NCI-H2227 treated with DMSO at 0.1 percent for 48 hours (cell line): ENCODE measurements at regions not wholly inside any gene's neighbourhood (a gene's known extent, or its start where the extent isn't known, plus 50 kb on each side); places are given as distances from the start of the nearest gene placed in this dataset.

ENCODE experiments used
- DNase-seq: peaks from one replicate; lab custom pipeline; 2025; lab: John Stamatoyannopoulos, UW

DNA sequence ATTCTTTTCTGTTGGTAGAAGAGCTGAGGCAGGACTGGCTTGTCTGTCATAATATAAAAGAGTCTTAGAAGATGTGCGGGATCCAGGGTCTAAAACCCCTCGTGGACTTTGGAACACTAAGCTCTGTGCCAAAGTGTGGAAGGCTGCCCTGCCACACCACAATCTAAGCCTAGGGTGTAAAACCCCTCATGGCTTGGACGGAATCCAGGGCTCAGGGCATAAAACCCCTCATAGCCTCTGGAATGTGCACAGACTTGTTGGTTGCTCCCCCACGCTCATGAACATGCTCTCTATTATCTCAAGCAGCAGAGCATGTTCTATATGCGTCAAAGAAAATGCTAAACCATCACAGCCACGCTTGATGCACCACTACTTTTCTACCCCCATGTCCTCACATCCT lies 483.6 kb downstream of the GABRG1 start:
- no peak for DNase-seq

DNA sequence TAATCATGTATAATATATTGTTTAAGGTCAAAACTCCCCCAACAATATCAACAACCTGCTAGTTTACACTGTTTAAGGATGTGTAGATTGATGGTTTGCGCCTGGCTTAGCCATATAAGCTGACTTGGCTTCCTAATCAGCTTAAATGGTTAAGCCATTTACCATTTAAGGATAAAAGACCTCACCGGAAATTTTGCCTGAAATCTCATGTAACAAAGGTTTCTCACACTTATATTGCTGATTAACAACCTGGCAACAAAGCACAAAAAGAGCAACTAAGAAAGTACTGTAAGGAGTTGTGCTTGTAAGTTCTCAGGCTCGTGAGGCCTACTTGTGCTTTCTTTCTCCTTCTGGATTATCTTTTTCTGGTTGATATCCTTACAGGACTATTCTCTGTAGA lies 485.2 kb downstream of the GABRG1 start:
- no peak for DNase-seq

DNA sequence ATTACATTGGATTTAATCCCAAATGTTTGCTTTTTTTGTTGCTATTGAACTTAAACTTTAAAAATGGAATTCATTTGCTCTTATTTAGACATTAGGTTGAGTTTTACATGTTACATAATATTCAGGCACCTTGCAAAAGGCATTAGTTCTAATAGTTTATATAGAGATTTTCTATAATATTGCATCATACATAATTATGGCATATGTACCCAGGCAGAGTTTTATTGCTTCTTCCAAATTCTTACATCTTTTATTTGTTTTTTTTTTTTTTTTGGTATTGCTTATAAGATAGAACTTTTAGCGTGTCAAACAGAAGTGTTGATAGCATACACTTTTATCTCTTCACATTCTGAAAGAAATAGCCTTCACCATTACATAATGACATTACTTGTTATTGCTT lies 487.7 kb downstream of the GABRG1 start:
- DNase-seq = no peak

DNA sequence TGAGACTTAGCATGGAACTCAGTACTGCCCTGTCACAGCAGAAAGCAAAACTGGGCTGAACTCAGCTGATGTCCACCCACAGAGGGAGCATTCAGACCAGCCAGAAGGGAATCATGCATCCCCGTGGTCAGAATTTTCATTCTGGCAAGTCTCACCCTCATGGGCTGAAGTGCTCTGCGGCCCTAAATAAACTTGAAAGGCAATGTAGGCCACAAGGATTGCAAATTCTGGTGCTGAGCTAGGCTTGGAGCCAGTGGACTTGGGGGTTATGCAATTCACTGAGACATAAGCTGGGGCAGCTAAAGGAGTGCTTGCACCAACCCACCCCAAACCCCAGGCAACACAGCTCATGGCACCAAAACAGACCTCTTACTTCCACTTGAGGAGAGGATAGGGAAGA lies 494.1 kb downstream of the GABRG1 start:
- DNase-seq = no peak

DNA sequence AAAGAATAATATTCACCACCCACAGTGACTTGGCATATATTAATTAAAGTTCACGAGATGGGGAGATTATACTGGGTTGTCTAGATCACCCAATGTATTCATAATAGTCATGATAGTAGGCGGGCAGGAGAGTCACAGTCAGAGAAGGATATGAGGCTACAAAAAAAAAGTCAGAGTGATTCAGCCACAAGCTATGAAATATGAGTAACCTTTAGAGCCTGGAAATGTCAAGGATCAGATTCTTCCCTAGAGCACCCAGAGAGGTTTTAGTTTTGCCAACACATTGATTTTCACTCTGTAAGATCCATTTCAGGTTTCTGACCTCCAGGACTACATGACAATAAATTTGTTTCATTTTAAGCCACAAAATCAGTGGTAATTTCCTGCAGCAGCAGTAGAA lies 501.9 kb downstream of the GABRG1 start:
- no peak for DNase-seq

DNA sequence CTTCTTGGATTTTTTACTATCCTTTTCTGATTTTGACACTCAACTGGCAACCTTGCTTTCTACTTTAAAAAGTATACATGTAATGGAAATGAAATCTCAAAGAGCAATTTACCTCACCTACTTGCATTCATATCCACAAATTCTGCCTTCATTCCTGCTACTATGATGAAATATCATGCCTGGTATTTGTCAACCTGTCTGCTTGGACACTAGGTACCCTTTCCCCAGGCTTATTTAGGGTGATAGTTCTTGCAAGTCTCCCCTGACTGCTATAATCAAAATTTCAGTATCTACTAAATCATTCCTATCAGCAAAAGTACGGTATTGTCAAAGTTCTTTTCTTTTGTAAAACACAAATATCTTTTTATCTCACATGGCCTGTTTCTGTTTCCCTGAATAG lies 503.0 kb downstream of the GABRG1 start:
- no peak for DNase-seq

DNA sequence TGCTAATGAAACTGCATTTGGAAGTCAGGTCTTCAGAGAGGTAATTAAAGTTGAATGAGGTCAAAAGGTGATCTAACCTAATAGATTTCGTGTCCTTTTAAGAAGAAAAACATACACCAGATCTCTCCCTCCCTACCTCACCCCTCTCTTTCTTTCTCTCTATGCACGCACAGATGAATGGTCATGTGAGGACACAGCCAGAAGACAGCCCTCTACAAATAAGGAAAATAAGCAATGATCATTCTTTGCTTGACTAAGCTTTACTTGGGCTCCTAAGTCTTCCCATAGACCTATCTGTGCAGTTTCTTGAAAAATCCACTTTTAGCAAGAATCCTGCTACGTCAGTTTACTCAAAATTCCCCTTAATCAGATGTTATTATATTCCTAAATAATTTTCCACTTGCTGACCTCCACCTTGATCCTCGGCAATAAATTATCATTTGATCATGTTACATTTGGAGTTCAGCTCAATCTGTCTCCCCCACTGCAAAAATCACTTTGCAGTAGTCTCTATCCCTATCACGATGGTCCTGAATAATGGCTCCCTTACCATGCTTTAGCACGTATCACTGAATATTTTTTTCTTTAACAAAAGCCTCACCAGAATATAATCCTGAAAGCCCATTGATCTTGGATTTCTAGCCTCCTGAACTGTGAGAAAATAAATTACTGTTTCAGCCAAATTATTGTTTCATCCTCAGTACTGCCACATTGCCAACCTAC lies 527.3 kb downstream of the GABRG1 start:
- DNase-seq = no peak

DNA sequence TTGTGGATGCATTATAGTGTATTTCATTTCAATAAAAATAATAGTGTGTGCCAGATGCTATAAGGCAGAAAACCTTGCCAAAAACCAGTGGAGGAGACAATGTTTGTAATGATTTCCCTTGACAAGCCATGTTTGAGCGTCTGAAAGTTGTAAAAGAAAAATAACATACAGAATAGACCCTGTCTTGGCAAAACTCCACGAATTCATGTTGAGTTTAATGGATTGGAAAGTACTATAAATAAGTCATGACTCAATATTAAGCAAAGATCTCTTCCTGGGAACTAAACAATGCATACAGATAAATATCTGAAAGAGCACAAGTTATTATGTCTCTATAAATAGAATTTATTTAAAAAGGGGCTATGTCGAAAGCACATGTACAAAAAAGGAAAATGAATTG lies 543.5 kb downstream of the GABRG1 start:
- DNase-seq = no peak

DNA sequence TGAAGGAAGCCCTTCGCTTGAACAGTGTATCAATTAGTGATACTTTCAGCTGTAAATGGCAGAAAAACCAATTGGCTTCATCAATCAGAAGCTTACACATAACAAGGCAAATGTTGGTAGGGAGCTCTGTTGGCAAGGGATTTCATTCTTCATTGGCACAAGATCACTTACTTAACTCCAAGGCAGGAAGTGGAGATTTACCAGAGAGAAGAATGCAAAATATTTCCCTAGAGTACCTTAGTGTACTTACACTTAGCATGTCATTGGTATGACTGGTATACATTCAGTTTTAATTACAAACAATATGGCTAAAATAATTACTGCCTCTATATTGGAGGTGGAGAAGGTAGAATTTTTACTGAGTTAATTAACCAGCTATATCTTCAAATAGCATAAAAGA lies 545.0 kb downstream of the GABRG1 start:
- no peak for DNase-seq

DNA sequence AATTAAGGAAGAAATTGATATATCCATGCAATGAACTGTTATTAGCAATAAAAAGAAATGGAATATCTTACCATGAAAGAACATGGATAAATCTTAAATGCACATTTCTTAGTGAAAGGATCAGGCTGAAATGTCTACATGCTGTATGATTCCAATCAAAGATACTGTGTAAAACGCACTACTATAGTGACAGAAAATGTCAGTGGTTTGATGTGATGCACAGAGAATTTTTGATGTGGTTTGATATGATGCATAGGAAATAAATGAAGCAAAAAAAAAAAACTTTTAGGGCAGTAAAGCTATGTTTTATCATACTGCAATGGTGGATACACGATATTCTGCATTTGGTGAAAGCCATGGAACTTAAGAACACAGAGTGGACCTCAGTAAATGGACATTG lies 547.6 kb downstream of the GABRG1 start:
- no peak for DNase-seq

DNA sequence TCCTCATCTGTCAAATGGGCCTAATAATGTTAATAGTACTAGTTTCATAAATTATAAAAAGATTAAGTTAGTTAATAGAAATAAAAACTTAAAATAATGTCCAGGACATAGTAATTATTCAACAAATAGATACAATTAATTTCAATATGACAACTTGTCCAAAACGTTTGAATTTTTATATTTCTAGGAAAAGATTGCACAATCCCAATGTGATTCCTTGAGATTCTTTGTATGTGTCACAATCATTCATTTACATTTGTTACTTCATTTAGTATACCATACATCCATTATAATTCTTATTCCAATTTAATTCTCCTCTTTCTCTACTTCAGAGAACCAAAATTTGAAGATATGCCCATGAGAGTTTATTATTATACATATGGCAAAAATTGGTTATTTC lies 554.2 kb downstream of the GABRG1 start:
- no peak for DNase-seq

DNA sequence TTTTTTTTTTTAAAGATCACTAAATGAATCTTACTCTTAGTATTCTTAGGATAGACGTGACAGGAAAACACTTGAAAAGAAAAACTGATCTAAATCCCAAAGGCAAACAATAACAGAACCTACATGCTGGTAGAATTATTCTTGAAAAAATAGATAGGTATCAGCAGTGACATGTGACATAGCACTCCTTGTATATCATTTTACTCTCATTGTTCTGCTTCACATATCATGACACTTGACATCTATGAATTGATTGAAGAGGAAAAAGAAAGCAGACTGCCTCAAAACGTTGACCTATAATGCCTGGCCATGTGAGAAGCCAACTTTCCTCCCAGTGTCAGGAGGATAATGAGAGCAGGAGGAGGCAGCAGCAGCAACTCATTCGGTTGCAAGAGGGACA lies 555.2 kb downstream of the GABRG1 start:
- DNase-seq = no peak

DNA sequence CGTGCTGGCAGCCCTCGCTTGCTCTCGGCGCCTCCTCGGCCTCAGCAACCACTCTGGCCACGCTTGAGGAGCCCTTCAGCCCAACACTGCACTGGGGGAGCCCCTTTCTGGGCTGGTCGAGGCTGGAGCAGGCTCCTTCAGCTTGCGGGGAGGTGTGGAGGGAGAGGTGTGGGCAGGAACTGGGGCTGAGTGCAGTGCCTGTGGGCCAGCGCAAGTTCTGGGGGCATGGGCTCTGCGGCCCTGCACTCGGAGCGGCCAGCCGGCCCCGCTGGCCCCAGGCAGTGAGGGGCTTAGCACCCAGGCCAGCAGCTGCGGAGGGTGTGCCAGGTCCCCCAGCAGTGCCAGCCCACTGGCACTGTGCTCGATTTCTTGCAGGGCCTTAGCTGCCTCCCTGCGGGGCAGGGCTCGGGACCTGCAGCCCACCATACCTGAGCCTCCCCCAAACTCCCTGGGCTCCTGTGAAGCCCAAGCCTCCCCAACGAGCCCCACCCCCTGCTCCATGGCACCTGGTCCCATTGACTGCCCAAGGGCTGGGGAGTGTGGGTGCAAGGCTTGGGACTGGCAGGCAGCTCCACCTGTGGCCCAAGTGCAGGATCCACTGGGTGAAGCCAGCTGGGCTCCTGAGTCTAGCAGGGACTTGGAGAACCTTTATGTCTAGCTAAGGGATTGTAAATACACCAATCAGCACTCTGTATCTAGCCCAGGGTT lies 556.8 kb downstream of the GABRG1 start:
- DNase-seq = no peak

DNA sequence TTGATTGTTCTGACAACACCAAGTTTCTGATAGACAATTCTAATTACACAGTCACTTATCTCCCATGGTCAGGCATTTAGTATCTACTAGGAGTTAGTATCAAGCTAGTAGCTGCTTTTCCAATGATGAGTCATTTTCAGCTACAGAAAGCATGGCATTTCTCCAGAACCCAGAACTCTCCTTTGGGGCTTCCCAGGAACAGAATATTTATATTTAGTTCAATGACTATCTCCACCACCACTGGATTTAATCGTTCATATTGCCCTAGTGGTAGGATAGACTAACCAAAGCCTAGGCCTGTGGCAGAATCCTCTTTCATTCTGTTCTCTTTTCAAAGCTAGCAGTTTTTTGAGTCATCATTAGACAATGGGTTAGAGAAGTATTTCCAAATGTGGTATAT lies 569.4 kb downstream of the GABRG1 start:
- DNase-seq = no peak

DNA sequence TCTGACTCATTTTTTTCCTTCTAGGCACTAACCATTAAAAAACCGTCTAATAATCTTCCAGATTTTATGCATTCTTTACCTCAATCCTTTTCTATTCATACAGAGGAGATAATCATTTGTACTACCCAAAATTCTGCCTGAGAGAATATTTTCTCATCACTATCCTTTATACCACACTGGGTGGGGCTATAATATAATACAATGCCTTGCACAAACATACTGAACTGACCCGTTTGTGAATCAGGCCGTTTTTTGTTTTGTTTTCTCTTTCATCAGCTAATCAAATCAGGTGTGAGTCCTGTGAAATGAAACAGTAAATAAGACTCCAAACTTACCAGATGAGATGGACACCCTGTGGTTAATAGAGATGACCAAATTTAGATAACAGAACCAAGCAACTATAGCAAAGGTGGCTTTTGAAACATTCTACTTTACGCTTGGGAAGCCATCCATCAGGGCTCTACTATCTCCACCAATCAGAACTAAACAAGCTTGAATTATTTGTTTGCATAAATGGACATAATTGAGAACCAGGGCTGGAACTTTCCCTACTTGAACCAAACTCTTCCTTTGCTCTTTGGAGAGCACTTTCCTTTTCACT lies 573.0 kb downstream of the GABRG1 start:
- DNase-seq = no peak

DNA sequence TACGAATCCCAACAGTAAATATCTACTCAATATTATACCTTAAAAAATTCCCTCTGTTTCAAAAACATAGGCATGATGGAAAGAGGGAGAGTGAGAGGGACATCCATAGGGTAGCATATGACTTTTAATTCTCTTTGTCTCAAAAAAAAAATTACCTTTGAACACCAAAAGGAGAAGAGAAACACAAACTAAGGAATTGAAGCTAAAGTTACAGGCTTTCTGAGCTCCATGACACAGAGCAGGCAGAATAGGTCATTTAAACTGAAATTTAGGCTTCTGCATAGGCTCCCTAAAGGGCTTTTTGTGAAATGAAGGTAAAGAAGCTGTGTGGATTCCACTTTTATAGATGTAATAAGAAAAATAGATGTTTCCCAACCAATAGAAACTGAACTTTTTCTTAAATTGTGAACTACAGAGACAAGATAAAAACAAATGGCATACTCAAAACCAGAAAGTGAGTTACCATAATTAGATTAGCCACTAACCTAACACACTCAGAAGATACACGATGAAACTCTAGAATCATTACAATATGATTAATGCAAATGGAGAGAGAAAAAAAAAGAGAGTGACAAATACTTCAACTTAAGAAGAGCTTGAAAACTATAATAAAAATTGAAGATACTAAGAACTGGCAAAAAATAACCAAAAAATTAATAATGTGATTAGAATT lies 584.6 kb downstream of the GABRG1 start:
- no peak for DNase-seq

DNA sequence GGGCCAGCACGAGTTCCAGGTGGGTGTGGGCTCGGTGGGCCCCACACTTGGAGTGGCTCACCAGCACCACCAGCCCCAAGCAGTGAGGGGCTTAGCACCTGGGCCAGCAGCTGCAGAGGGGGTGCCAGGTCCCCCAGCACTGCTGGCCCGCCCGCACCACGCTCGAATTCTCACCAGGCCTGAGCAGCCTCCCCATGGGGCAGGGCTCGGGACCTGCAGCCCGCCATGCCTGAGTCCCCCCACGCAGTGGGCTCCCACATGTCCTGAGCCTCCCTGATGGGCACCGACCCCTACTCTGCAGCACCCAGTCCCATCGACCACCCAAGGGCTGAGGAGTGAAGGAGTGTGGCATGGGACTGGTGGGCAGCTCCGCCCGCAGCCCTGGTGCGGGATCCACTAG lies 593.4 kb downstream of the GABRG1 start:
- no peak for DNase-seq

DNA sequence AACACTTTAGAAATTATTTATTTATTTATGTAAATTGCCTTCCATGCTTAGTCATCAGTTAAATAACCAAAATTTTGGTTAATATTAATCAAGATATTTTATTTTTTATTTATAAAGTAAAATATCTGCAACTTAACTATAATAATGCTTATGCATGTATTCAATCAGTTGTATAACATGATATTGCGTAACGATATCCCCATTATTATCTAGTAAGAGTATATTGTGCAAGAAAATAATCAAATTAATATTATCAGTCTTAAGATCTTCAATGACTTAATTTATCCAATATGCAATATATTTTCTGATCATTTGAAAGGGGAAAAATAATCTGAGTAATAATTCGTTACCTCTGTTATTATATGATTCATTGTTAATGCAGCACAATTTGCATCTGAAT lies 596.7 kb downstream of the GABRG1 start:
- DNase-seq = no peak

DNA sequence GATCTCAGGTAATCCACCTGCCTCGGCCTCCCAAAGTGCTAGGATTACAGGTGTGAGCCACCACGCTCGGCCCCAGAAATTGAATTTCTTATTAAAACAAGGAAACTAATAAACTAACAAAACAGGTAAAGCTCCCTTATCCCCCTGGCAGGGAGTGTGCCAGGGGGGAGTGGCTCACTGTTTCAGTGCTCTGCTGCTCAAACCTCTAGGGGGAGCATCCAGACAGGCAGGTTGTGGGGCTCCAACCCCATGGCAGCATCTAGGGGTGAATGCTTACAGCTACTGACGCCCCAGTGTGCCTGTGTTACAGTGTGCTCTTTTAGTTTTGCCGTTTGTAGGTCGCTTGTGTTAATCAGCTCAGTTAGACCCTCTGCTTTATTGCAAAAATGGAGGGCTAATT lies 605.0 kb downstream of the GABRG1 start:
- DNase-seq = no peak

DNA sequence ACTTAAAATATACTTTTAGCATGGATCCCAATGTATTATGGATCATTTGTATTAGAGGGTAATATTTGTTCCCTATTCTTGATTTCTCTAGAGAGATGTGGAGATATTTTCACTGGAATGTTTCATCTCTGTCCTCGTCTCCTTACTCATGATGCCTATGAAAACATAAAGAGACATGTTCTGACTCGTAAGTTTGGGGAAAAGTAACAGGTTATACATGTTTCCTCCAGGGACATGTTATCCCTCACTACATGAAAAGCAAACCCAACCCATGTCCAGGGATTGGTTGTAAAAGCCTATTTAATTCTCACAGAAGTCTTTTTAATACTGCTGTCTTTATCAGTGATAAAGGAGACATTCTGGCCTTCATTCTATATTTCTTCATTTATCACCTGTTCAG lies 621.4 kb downstream of the GABRG1 start:
- no peak for DNase-seq

DNA sequence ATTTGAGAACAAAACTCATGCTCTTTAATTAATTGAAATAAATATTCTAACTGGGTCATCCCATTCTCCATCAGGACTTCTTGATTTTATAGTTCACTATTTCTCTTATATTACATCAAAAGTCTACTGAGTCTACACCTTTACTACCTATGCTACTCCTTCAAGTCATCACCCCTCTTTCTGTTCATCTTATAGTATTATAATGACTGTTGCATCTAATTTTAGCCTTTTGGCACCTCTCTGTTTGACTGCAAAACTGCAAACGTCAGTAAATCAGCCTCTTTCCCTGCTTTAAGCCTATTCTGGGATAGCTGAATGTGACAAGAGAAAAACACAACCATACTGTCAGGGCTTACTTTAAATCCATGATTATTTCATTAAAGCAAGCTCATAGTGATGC lies 639.1 kb downstream of the GABRG1 start:
- no peak for DNase-seq

DNA sequence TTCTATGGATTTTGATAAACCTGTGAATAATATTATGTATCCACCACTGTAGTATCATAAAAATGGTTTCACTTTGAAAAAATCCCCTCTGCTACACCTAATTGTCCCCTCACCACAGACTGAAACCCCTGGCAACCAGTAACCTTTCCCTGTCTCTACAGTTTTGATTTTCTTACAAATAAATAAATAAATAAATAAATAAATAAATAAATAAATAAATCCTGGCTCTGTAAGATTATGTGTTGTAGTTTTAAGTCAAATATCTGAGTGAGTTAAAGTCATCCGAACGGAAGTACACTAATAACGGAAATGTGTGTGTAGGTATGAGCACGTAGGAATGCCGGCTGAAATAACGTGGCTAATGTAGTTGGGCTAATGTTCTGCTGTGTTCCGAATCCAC lies 641.5 kb downstream of the GABRG1 start:
- DNase-seq = no peak

DNA sequence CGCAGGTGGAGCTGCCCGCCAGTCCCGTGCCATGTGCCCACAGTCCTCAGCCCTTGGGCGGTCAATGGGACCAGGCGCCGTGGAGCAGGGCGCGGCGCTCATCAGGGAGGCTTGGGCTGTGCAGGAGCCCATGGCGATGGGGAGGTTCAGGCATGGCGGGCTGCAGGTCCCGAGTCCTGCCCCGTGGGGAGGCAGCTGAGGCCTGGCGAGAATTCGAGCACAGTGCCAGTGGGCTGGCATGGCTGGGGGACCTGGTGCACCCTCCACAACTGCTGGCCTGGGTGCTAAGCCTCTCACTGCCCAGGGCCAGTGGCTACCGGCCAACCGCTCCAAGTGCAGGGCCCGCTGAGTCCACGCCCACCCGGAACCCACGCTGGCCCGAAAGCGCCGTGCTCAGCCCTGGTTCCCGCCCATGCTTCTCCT lies 646.5 kb downstream of the GABRG1 start:
- no peak for DNase-seq
